Right lobe of liver (tissue), 6 donors: ENCODE measurements at regions not wholly inside any gene's neighbourhood (a gene's known extent, or its start where the extent isn't known, plus 50 kb on each side); places are given as distances from the start of the nearest gene placed in this dataset.

Experiments used
- ATAC-seq, 4 donors: fragments of 200-7000 bp; cut with Tn5 transposase; one replicate each; pipeline ENCODE4 v1.9.1; 2020; ENCODE audit warnings: mild to moderate bottlenecking in 4 of 4, moderate library complexity in 4 of 4
- DNase-seq, 3 donors: peaks; one replicate each; pipeline ENCODE4 v3.0.0-alpha.2; 2020
- H3K27ac ChIP-seq, 3 donors: fragments of 200-600 bp; one replicate each; pipeline ENCODE4 v1.8.0; 2022
- H3K27me3 ChIP-seq, 2 donors: fragments of 200-600 bp; one replicate each; pipeline ENCODE4 v1.8.0; 2022
- H3K36me3 ChIP-seq, 4 donors: fragments of 200-600 bp; sonication (generic) in 1 of 4; one replicate each; pipeline versions ENCODE4 v1.5.1 to v1.8.0; 2017 to 2022; ENCODE audit warnings: control low read depth in 1 of 4
- H3K4me1 ChIP-seq, 4 donors: fragments of 200-600 bp; sonication (generic) in 1 of 4; one replicate each; pipeline versions ENCODE4 v1.5.1 to v1.8.0; 2017 to 2022; ENCODE audit warnings: control low read depth in 1 of 4
- H3K4me3 ChIP-seq, 3 donors: fragments of 200-600 bp; one replicate each; pipeline ENCODE4 v1.8.0; 2022
- H3K9me3 ChIP-seq, 4 donors: fragments of 200-600 bp; sonication (generic) in 1 of 4; one replicate each; pipeline versions ENCODE4 v1.5.1 to v1.8.0; 2017 to 2022; ENCODE audit warnings: control low read depth in 1 of 4
- POLR2A ChIP-seq: fragments of 450-650 bp; IDR thresholded peaks from one replicate; pipeline ENCODE4 v1.6.1; 2017; ENCODE audit warnings: antibody characterized with exemption, mild to moderate bottlenecking
- WGBS: methylation state at CpG from one replicate; pipeline ENCODE4 v1.1.6; 2018; ENCODE audit warnings: low coverage, low lambda C conversion rate; ENCODE audit not compliant: insufficient coverage; ENCODE audit errors: missing lambda C conversion rate; 5-methylcytosine and 5-hydroxymethylcytosine counted together
- intact Hi-C, 2 donors: fragments of 100-400 bp; cut with DNase I; formaldehyde crosslinking; loops; one replicate each; pipeline versions ENCODE4 v1.11.2 to v1.14.1; 2022
- TF ChIP-seq, protein P1 (sequence below), 4 donors: fragments of 200-600 bp in 3 of 4; fragments of 450-650 bp in 1 of 4; IDR thresholded peaks; one replicate each; pipeline versions ENCODE4 v1.5.1 to v1.8.0; 2016 to 2022; ENCODE audit warnings: antibody characterized with exemption in 4 of 4, mild to moderate bottlenecking in 2 of 4
- donor health status: DM: no; HTN: yes; CAD: no.
- donor health status: DM: no; HTN: no; CAD: no.
- donor health status: DM: no; HTN: no; CAD: no.
- donor health status: DM: no; HTN: yes; CAD: no.
- donor health status: DM: no; HTN: yes; CAD: no.

DNA sequence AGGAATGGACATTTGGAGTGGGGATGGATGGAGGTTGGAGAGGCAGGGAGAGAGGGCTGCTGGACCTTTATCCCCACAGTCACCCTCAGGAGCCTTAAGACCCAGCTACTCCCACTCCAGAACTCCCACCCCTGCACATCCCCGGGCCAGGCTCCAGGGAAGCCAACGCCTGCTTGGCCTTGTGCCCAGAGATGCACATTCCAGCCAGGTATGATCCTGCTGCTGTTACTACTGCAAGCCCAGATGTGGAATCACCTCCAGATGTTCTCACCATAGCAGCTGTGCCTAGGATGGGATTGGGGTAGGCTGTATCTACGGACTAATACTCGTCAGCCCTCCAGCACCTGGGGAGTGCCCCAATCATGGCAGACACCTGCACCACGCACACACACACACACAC, 71.7 kb downstream of the ZFP36L2 start:
- intact Hi-C loops: no loop called here
- Histone ChIP-seq H3K9me3 (no peaks in the 10 kb centered on the region), H3K27ac (no peak overlapping the region), H3K4me3 (no peak overlapping the region), H3K27me3 (no peaks in the 10 kb centered on the region), H3K4me1 (peaks cover 0 to 68% (median 35%) of the 10 kb centered on the region in 4 donors), H3K36me3 (no peaks in the 10 kb centered on the region)
- 80% methylated on average over 1 of the region's 5 CpGs for WGBS
- DNase-seq (no peak), ATAC-seq (no peak)
- TF ChIP-seq, protein P1, sequence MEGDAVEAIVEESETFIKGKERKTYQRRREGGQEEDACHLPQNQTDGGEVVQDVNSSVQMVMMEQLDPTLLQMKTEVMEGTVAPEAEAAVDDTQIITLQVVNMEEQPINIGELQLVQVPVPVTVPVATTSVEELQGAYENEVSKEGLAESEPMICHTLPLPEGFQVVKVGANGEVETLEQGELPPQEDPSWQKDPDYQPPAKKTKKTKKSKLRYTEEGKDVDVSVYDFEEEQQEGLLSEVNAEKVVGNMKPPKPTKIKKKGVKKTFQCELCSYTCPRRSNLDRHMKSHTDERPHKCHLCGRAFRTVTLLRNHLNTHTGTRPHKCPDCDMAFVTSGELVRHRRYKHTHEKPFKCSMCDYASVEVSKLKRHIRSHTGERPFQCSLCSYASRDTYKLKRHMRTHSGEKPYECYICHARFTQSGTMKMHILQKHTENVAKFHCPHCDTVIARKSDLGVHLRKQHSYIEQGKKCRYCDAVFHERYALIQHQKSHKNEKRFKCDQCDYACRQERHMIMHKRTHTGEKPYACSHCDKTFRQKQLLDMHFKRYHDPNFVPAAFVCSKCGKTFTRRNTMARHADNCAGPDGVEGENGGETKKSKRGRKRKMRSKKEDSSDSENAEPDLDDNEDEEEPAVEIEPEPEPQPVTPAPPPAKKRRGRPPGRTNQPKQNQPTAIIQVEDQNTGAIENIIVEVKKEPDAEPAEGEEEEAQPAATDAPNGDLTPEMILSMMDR (IDR thresholded peaks at IDR 0.05): no peak
- TF ChIP-seq POLR2A: no peak

DNA sequence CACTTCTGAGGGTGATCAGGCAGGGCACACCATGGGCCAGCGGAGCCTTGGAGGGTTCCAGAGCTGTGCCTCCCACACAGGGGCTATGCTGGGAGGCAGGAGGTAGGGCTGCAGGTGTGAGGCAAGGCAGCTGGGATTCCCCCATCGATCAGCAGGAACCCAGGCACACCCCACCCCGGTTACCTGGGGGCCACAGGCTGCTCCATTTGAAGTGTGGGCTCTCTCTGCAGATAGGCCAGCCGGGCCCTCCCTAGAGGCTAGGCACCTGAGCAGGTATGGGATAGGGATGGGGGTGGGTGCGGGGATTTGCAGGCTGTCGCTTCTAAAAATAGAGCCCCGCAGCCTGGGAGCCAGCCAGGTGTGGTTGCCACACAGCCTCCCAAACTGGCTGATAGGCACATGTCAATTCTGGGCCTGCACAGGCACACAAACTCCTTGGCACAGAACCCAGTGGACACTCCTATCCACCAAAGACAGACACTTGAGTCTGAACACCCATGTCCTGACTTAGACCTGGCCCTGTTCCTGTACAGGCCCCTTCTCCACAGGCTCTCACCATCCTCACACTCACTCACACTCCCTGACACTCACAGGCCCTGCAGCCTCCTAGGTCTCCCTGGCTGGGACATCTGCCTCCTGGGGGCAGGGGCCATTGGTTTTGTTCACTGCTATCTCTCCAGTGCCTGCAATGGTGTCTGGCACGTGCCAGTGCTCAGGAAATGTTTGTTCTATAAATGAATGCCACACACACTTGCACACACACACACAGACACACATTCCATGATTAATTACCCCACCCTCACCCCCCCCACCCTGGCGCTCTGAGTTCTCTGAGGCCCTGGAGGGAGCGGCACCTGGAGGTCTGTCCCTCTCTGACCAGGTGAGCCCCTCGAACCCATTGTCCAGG, 73.4 kb downstream of the ZFP36L2 start:
- Histone ChIP-seq H3K27me3 (no peaks in the 10 kb centered on the region), H3K36me3 (no peaks in the 10 kb centered on the region), H3K9me3 (no peaks in the 10 kb centered on the region), H3K4me3 (no peak overlapping the region), H3K4me1 (peaks cover 0 to 51% (median 23%) of the 10 kb centered on the region in 4 donors), H3K27ac (peak overlapping the region in 2 of 3 donors; percentile 59 to 66)
- TF ChIP-seq POLR2A: no peak
- TF ChIP-seq, protein P1 (IDR thresholded peaks at IDR 0.05): no peak
- intact Hi-C loops: no loop called here
- ATAC-seq: peak; percentile 41 to 63 (median 48)
- WGBS: 0% methylated on average over 1 of the region's 11 CpGs
- DNase-seq: peak in 2 of 3 donors; percentile 76 to 89

DNA sequence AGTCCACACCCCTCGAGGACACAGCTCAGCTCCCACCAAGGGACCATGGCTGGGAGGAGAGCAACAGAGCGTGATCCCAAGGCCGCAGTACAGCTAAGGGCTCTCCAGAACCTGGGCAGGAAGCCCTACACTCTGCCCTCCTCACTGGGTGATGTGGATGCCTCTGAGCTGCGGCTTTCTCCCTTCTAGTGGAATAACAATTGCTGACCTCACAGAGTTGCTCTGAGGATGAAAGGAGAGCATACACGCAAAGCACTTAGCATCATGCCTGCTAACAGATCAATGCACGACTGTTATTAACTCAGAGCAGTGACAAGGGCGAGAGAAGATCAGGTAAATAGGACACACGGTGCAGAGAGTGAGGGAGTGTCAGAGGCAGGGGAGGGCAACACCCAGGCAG, 74.2 kb downstream of the ZFP36L2 start:
- intact Hi-C loops: no loop called here
- 56% methylated on average over 5 of the region's 8 CpGs for WGBS
- Histone ChIP-seq H3K36me3 (no peaks in the 10 kb centered on the region), H3K27me3 (no peaks in the 10 kb centered on the region), H3K4me1 (peaks cover 0 to 43% (median 17%) of the 10 kb centered on the region in 4 donors), H3K4me3 (no peak overlapping the region), H3K27ac (no peak overlapping the region), H3K9me3 (no peaks in the 10 kb centered on the region)
- TF ChIP-seq, protein P1 (IDR thresholded peaks at IDR 0.05): no peak
- no peak for TF ChIP-seq POLR2A
- no peak for DNase-seq
- ATAC-seq: peak in 2 of 4 donors; percentile 5 to 9

DNA sequence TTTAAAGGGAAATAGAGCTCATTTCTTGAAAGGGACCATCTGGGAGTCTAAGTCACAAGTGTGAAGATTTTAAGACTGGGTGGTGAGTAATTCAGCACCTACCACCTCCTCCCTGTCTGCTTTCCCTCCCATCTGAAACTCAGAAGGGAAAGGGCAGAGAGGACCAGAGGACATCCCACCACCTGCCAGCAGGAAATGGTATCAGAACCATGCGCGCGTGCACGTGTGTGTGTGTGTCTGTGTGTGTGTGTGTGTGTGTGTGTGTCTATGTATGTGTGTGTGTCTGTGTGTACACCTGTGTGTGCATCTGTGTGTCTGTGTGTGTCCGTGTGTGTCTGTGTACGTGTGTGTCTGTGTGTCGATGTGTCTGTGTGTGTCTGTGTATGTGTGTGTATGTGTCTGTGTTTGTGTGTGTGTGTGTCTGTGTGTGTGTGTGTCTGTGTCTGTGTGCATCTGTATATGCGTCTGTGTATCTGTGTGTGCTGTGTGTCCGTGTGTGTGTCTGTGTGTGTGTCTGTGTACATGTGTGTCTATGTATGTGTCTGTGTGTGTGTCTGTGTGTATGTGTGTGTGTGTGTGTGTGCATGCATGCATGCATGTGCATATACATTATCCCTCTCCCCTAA, 76.8 kb downstream of the ZFP36L2 start:
- DNase-seq (no peak), ATAC-seq (no peak)
- H3K36me3 ChIP-seq: no peaks in the 10 kb centered on the region
- no peak overlapping the region for H3K4me3 ChIP-seq
- 76% methylated on average over 4 of the region's 9 CpGs for WGBS
- intact Hi-C loops: no loop called here
- TF ChIP-seq POLR2A: no peak
- TF ChIP-seq, protein P1 (IDR thresholded peaks at IDR 0.05): no peak
- peaks cover 0 to 24% (median 9%) of the 10 kb centered on the region in 4 donors for H3K4me1 ChIP-seq
- H3K27ac ChIP-seq: no peak overlapping the region
- H3K27me3 ChIP-seq: no peaks in the 10 kb centered on the region
- H3K9me3 ChIP-seq: no peaks in the 10 kb centered on the region
